Neural cell (in vitro differentiated cells): ENCODE measurements at regions not wholly inside any gene's neighbourhood (a gene's known extent, or its start where the extent isn't known, plus 50 kb on each side); places are given as distances from the start of the nearest gene placed in this dataset.

ENCODE experiments used
- H2AFZ ChIP-seq: fragments of 200-600, 300-800 bp; sonication (generic), shearing (Covaris generic); 2 replicates; pipeline ENCODE4 v1.6.0; 2014; ENCODE audit warnings: low read depth, mild to moderate bottlenecking, antibody characterized with exemption, low read length, moderate library complexity
- H3F3A ChIP-seq: fragments of 200-600 bp; shearing (Covaris generic); 2 replicates; pipeline ENCODE4 v1.6.1; 2016; ENCODE audit warnings: mild to moderate bottlenecking, moderate library complexity, mixed read lengths, antibody characterized with exemption, low read length; ENCODE audit not compliant: insufficient read depth, poor library complexity, severe bottlenecking
- H3K27ac ChIP-seq: fragments of 200-600, 300-800 bp; sonication (generic), shearing (Covaris generic); 2 replicates; pipeline ENCODE4 v1.5.1; 2014; ENCODE audit warnings: mild to moderate bottlenecking, low read length, moderate library complexity
- H3K27me3 ChIP-seq: fragments of 300-800, 200-600 bp; sonication (generic), shearing (Covaris generic); 2 replicates; pipeline ENCODE4 v1.6.0; 2014; ENCODE audit warnings: mild to moderate bottlenecking, low read depth, low read length, moderate library complexity; ENCODE audit not compliant: insufficient read depth
- H3K36me3 ChIP-seq: fragments of 300-800, 200-600 bp; sonication (generic), shearing (Covaris generic); 2 replicates; pipeline ENCODE4 v1.5.1; 2014; ENCODE audit warnings: mild to moderate bottlenecking, antibody characterized with exemption, low read length, moderate library complexity; ENCODE audit not compliant: insufficient read depth
- H3K4me2 ChIP-seq: fragments of 300-800, 200-600 bp; sonication (generic), shearing (Covaris generic); 2 replicates; pipeline ENCODE4 v1.6.0; 2014; ENCODE audit warnings: mild to moderate bottlenecking, low read length
- H3K4me3 ChIP-seq: fragments of 300-800, 200-600 bp; sonication (generic), shearing (Covaris generic); 2 replicates; pipeline ENCODE4 v1.5.1; 2014; ENCODE audit warnings: mild to moderate bottlenecking, low read length, moderate library complexity
- H3K79me2 ChIP-seq: fragments of 200-600 bp; shearing (Covaris generic); replicated peaks from 2 replicates; pipeline ENCODE4 v1.6.0; 2014; ENCODE audit warnings: mild to moderate bottlenecking, low read length, moderate library complexity; ENCODE audit not compliant: insufficient read depth
- H3K9ac ChIP-seq: fragments of 300-800, 200-600 bp; sonication (generic), shearing (Covaris generic); 2 replicates; pipeline ENCODE4 v1.6.1; 2016; ENCODE audit warnings: mild to moderate bottlenecking, low read length, mixed read lengths
- H3K9me2 ChIP-seq: fragments of 200-600 bp; shearing (Covaris generic); 2 replicates; pipeline ENCODE4 v1.6.1; 2016; ENCODE audit warnings: mild to moderate bottlenecking, low read length, mixed read lengths; ENCODE audit not compliant: insufficient read depth
- H3K9me3 ChIP-seq: fragments of 200-600, 300-800 bp; sonication (generic), shearing (Covaris generic); 2 replicates; pipeline ENCODE4 v1.6.1; 2016; ENCODE audit warnings: mild to moderate bottlenecking, mixed run types, low read length, moderate library complexity, mixed read lengths
- H4K20me1 ChIP-seq: fragments of 200-600 bp; shearing (Covaris generic); 2 replicates; pipeline ENCODE4 v1.6.1; 2016; ENCODE audit warnings: mild to moderate bottlenecking, mixed run types; ENCODE audit not compliant: insufficient read depth
- EP300 ChIP-seq: fragments of 450-650 bp; conservative IDR thresholded peaks from 2 replicates; pipeline ENCODE4 v1.6.1; 2014; ENCODE audit warnings: antibody characterized with exemption, mild to moderate bottlenecking, moderate library complexity; ENCODE audit not compliant: poor library complexity, severe bottlenecking
- EZH2 ChIP-seq: fragments of 200-600, 300-800 bp; shearing (Covaris generic), sonication (generic); IDR thresholded peaks from 2 replicates; pipeline ENCODE4 v1.6.1; 2014; ENCODE audit warnings: antibody characterized with exemption, low read length, borderline replicate concordance, mild to moderate bottlenecking; ENCODE audit not compliant: insufficient read depth, poor library complexity, severe bottlenecking
- MXI1 ChIP-seq: fragments of 450-650 bp; conservative IDR thresholded peaks from 2 replicates; pipeline ENCODE4 v1.6.1; 2014; ENCODE audit warnings: antibody characterized with exemption, mild to moderate bottlenecking; ENCODE audit not compliant: poor library complexity, severe bottlenecking
- POLR2AphosphoS5 ChIP-seq: IDR thresholded peaks from 2 replicates; pipeline ENCODE4 v1.6.1; 2012
- RAD21 ChIP-seq: fragments of 450-650 bp; conservative IDR thresholded peaks from 2 replicates; pipeline ENCODE4 v1.6.1; 2014; ENCODE audit warnings: antibody characterized with exemption, mild to moderate bottlenecking, moderate library complexity
- TAF1 ChIP-seq: IDR thresholded peaks from 2 replicates; pipeline ENCODE4 v1.6.1; 2012; ENCODE audit warnings: low read depth
- TF ChIP-seq, protein P1 (sequence below): IDR thresholded peaks from 2 replicates; pipeline ENCODE4 v1.6.1; 2012; ENCODE audit warnings: borderline replicate concordance
- TF ChIP-seq, protein P2 (sequence below): fragments of 450-650 bp; IDR thresholded peaks from 2 replicates; pipeline ENCODE4 v1.5.1; 2014; ENCODE audit warnings: antibody characterized with exemption, mild to moderate bottlenecking, moderate library complexity; ENCODE audit not compliant: poor library complexity, severe bottlenecking

DNA sequence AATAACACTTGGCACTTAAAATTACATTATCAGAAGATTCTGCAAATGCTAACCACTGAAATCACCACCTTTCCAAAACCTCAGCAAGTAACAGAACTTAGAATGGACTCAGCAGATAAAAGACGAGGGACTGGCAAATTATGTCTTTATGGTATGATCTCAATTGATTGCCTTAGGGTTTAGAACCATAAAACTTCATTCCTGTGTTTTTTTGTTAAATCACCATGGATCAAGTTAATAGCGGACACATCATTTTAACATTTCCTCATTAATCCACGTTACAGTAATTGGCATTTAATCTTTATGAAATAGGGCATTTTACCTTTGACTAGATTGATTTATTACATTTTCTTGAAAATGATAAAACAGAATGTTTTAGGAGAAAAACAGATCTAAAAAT is 2070.3 kb downstream of the PCDH9 start:
- Histone ChIP-seq H3K4me2 (no peak overlapping the region), H3K4me3 (no peak overlapping the region), H2AFZ (no peak overlapping the region), H3K9me2 (no peaks in the 10 kb centered on the region), H3K9ac (no peak overlapping the region), H3K9me3 (no peaks in the 10 kb centered on the region), H4K20me1 (no peaks in the 10 kb centered on the region), H3K79me2 (no peaks in the 10 kb centered on the region), H3K27ac (no peak overlapping the region), H3K27me3 (no peaks in the 10 kb centered on the region), H3K36me3 (no peaks in the 10 kb centered on the region), H3F3A (no peaks in the 10 kb centered on the region)
- TF ChIP-seq RAD21 = no peak
- no peak for TF ChIP-seq POLR2AphosphoS5
- TF ChIP-seq, protein P1, sequence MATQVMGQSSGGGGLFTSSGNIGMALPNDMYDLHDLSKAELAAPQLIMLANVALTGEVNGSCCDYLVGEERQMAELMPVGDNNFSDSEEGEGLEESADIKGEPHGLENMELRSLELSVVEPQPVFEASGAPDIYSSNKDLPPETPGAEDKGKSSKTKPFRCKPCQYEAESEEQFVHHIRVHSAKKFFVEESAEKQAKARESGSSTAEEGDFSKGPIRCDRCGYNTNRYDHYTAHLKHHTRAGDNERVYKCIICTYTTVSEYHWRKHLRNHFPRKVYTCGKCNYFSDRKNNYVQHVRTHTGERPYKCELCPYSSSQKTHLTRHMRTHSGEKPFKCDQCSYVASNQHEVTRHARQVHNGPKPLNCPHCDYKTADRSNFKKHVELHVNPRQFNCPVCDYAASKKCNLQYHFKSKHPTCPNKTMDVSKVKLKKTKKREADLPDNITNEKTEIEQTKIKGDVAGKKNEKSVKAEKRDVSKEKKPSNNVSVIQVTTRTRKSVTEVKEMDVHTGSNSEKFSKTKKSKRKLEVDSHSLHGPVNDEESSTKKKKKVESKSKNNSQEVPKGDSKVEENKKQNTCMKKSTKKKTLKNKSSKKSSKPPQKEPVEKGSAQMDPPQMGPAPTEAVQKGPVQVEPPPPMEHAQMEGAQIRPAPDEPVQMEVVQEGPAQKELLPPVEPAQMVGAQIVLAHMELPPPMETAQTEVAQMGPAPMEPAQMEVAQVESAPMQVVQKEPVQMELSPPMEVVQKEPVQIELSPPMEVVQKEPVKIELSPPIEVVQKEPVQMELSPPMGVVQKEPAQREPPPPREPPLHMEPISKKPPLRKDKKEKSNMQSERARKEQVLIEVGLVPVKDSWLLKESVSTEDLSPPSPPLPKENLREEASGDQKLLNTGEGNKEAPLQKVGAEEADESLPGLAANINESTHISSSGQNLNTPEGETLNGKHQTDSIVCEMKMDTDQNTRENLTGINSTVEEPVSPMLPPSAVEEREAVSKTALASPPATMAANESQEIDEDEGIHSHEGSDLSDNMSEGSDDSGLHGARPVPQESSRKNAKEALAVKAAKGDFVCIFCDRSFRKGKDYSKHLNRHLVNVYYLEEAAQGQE = no peak
- TF ChIP-seq TAF1 = no peak
- TF ChIP-seq, protein P2, sequence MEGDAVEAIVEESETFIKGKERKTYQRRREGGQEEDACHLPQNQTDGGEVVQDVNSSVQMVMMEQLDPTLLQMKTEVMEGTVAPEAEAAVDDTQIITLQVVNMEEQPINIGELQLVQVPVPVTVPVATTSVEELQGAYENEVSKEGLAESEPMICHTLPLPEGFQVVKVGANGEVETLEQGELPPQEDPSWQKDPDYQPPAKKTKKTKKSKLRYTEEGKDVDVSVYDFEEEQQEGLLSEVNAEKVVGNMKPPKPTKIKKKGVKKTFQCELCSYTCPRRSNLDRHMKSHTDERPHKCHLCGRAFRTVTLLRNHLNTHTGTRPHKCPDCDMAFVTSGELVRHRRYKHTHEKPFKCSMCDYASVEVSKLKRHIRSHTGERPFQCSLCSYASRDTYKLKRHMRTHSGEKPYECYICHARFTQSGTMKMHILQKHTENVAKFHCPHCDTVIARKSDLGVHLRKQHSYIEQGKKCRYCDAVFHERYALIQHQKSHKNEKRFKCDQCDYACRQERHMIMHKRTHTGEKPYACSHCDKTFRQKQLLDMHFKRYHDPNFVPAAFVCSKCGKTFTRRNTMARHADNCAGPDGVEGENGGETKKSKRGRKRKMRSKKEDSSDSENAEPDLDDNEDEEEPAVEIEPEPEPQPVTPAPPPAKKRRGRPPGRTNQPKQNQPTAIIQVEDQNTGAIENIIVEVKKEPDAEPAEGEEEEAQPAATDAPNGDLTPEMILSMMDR = no peak
- no peak for TF ChIP-seq EZH2
- no peak for TF ChIP-seq MXI1
- TF ChIP-seq EP300 = no peak

DNA sequence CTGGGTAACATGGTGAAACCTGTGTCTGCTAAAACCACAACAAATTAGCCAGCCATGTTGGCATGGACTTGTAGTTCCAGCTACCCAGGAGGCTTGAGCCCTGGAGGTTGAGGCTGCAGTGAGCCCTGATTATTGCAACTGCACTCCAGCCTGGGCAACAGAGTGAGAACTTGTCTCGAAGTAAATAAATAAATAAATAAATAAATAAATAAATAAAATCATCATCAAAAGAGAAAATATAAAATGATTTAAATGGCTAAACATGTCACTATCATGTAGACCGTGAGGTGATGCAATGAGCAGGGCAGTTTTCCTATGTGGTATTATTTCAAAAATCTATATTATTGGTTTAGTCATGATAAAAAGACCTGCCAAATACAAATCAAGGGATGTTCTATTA is 2074.3 kb downstream of the PCDH9 start:
- Histone ChIP-seq H3K27ac (no peak overlapping the region), H3K36me3 (no peaks in the 10 kb centered on the region), H2AFZ (no peak overlapping the region), H3K27me3 (no peaks in the 10 kb centered on the region), H3K9me2 (no peaks in the 10 kb centered on the region), H3K4me2 (no peak overlapping the region), H3K4me3 (no peak overlapping the region), H3K9ac (no peak overlapping the region), H4K20me1 (no peaks in the 10 kb centered on the region), H3F3A (no peaks in the 10 kb centered on the region), H3K79me2 (no peaks in the 10 kb centered on the region), H3K9me3 (no peaks in the 10 kb centered on the region)
- TF ChIP-seq POLR2AphosphoS5 (no peak), EP300 (no peak), TAF1 (no peak), RAD21 (no peak)
- TF ChIP-seq, protein P2 = no peak
